IPS-15b (cell line): ENCODE measurements at regions not wholly inside any gene's neighbourhood (a gene's known extent, or its start where the extent isn't known, plus 50 kb on each side); places are given as distances from the start of the nearest gene placed in this dataset.

Source experiments
- H3K27me3 ChIP-seq: one replicate; pipeline ENCODE4 v1.6.1; 2013; ENCODE audit warnings: low read length; ENCODE audit not compliant: control insufficient read depth, insufficient read depth
- H3K36me3 ChIP-seq: one replicate; pipeline ENCODE4 v1.6.1; 2013; ENCODE audit warnings: low read length; ENCODE audit not compliant: control insufficient read depth, insufficient read depth
- H3K4me1 ChIP-seq: one replicate; pipeline ENCODE4 v1.6.1; 2013; ENCODE audit warnings: mild to moderate bottlenecking, low read length; ENCODE audit not compliant: control insufficient read depth, insufficient read depth
- H3K4me3 ChIP-seq: one replicate; pipeline ENCODE4 v1.5.1; 2013; ENCODE audit warnings: low read depth, low read length
- H3K9ac ChIP-seq: one replicate; pipeline ENCODE4 v1.6.1; 2013; ENCODE audit warnings: low read depth, mild to moderate bottlenecking, low read length
- H3K9me3 ChIP-seq: one replicate; pipeline ENCODE4 v1.6.1; 2013; ENCODE audit warnings: mild to moderate bottlenecking, low read length; ENCODE audit not compliant: control insufficient read depth, insufficient read depth

DNA sequence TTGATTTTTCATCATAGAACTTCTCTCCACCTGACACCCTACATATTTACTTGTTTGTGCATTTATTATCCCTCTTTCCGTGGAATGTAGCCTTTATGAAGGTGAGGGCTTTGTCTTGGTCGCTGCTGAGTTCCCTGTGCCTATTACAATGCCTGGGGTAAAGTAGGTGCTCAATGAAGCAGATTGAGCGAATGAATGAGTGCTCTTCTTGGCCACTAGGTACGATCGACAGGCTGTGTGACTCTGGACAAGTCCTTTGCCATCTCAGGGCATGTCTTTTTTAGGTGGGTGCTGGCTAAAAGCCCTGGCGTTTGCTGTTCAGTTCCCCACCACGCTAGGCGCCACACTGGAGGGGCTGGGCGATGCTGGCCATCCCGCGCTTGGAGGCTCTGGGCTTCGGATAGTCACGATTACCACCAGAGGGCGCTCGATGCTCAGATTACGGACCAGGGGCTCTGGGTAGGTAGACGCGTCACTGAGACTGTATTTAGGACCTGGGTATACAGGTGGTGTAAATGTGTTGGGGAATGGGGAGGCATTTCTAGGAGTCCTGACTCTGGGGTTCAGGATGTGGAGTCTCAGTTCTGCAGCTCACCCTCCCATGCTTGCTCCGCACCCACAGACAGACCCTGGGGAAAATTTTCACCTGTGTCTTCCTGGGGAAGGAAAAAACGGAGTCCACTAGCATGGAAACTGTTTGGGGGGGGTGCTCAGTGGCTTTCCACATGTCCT is 71.0 kb upstream of the CSF3R start:
- H3K9ac ChIP-seq: no peak overlapping the region
- no peaks in the 10 kb centered on the region for H3K9me3 ChIP-seq
- H3K4me1 ChIP-seq: no peaks in the 10 kb centered on the region
- peaks cover 20% of the 10 kb centered on the region for H3K27me3 ChIP-seq
- H3K36me3 ChIP-seq: no peaks in the 10 kb centered on the region
- no peak overlapping the region for H3K4me3 ChIP-seq

DNA sequence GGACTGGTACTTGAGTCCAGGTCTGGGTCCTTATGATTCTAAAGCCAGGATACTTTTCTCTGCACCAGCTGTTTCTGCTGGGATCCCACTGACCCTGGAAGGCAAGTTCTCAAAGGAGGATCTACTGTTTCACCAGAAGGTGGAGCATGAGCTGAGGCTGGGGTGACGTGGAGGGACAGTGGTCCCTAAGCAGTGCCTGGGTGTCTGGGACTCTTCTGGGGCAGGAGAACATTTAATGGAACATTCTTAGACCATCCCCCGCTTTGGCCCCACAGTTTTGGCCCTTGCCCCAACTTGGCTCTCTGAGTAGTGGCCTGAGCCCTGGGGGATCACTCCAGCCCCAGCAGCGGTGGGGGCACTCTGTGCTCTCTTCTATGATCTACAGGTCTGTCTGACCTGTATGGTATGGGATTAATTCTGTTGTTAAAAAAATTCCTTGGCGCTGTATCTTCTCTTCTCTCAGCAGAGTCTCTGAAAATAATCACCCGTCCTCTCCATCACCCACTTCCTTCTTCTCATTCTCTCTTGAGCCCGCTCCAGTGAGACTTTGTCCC is 60.3 kb upstream of the CSF3R start:
- Histone ChIP-seq H3K27me3 (no peaks in the 10 kb centered on the region), H3K36me3 (no peaks in the 10 kb centered on the region), H3K4me3 (no peak overlapping the region), H3K4me1 (no peaks in the 10 kb centered on the region), H3K9me3 (no peaks in the 10 kb centered on the region), H3K9ac (no peak overlapping the region)

DNA sequence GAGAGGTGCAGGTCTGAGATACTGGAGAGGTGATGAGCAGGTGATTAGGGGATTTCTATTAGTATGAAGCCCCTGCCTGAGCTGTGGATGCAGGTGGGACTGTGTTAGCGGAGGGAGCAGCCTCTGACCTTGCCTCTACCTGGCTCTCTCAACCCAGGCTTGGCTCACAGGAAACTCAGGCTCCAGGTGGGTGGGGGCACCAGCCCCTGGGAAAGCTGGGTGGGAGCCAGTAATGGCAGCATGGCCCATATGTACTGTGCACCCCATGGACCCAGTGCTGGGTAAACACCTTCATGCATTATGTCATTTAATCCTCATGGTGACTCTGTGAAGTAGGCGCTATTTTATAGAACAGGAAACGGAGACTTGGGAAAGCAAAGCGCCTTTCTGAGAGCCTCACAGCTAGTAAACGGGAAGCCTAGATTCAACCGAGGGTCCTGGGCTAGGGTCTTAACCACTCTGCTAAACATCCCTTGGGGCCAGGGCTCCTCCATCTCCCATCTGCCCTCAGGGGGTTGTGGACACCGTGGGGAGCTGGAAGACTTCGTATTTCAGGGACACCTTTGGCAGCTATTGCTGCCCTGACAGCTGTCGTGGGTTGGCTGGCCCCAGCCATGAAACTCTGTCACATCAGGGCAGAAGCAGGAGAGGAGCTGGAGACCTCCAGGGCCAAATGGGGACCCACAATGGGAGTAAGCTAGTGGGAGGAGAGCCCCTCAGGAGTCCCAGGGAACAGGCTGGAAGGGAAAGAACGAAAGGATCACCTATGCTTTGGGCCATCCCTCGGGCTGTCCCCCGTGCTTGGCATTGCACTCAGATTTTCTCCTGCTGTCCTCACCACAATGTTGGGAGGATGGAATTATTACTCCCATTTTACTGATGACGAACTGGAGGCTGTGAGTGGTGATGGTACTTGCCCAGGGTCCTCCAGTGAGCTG is 59.6 kb upstream of the CSF3R start:
- Histone ChIP-seq H3K36me3 (no peaks in the 10 kb centered on the region), H3K4me3 (no peak overlapping the region), H3K9ac (no peak overlapping the region), H3K4me1 (no peaks in the 10 kb centered on the region), H3K9me3 (no peaks in the 10 kb centered on the region), H3K27me3 (no peaks in the 10 kb centered on the region)

DNA sequence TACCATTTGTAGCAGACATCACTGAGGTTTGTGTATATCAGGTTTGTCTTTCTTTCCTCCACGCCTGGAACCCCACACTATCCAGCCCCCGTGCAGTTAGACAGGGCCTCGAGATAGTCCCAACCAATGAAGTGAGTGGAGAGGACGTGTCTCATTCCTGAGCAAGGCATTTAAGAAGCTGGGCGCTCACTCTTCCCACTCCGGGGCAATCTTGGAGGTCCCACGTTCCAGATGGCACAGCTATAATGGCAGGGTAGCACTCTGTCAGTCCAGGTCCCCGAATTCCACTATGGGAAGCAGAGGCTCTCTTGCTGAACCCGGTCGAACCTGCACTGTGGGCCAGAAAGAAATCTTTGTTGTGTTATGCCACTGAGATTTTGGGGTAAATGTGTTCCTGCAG is 57.3 kb upstream of the CSF3R start:
- no peak overlapping the region for H3K9ac ChIP-seq
- no peaks in the 10 kb centered on the region for H3K9me3 ChIP-seq
- no peaks in the 10 kb centered on the region for H3K4me1 ChIP-seq
- H3K4me3 ChIP-seq: no peak overlapping the region
- H3K27me3 ChIP-seq: no peaks in the 10 kb centered on the region
- H3K36me3 ChIP-seq: no peaks in the 10 kb centered on the region

DNA sequence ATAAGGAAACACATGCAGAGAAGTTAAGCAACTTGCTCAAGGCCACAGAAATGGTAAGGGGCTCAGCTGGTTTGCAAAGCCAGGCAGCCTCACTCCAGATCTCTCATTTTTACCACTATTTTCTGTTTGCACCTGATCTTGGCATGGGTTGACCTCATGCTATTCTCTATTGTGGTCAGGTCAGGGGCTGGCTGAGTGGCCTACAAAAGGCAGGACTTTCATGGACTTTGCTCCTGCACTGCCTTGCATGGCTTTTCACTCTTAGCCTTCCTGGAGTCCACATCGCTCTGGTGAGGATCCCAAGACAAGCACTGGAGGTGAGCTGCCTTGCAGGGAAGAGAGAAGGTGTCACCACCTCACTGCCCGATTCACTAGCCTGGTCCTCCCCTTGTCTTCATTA is 56.8 kb upstream of the CSF3R start:
- no peaks in the 10 kb centered on the region for H3K27me3 ChIP-seq
- no peaks in the 10 kb centered on the region for H3K9me3 ChIP-seq
- H3K4me1 ChIP-seq: no peaks in the 10 kb centered on the region
- no peak overlapping the region for H3K9ac ChIP-seq
- H3K4me3 ChIP-seq: no peak overlapping the region
- H3K36me3 ChIP-seq: no peaks in the 10 kb centered on the region

DNA sequence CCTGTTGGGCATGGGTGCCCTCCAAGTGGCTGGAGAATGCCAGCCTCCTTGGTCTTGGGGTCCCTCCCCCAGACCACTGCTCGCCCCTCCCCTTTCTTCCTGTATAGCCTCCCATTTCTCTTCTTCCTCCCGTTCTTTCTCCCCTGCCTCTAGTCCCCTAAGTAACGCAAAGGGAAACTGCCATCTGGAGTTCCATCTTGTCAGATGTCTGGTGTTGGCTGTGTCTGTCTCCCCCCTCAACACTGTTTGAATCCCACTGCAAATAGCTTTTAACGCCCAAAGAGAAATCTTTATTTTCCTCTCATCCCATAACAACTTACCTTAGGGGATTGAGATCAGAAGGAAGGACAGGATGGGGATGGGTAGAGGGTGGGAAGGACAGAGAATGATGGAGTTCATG is 55.3 kb upstream of the CSF3R start:
- Histone ChIP-seq H3K27me3 (no peaks in the 10 kb centered on the region), H3K4me1 (no peaks in the 10 kb centered on the region), H3K9ac (no peak overlapping the region), H3K36me3 (no peaks in the 10 kb centered on the region), H3K4me3 (no peak overlapping the region), H3K9me3 (no peaks in the 10 kb centered on the region)

DNA sequence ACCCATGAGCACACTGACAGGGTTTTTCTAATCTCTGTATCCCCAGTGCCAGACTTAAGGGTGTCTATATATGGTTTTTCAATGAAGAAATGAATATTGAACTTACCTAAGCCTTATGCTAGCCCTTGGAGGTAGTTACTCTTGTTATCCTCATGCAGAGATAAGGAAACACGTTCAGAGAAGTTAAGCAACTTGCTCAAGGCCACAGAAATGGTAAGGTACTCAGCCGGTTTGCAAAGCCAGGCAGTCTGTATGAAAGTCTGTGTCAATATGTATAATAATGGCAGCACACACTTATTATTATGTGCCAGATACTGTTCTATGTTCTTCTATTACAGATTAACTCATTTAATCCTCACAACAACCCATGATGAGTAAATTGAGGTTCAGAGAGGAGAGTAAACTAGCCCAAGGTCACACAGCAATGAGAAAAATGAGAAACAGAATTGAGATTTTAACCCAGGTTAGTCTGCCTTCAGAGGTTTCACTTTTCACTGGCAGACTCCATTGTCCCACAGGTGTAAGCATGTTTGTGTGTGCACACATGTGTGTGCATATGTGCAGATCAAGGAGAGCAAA is 54.6 kb upstream of the CSF3R start:
- Histone ChIP-seq H3K4me1 (no peaks in the 10 kb centered on the region), H3K9ac (no peak overlapping the region), H3K9me3 (no peaks in the 10 kb centered on the region), H3K27me3 (no peaks in the 10 kb centered on the region), H3K36me3 (no peaks in the 10 kb centered on the region), H3K4me3 (no peak overlapping the region)

DNA sequence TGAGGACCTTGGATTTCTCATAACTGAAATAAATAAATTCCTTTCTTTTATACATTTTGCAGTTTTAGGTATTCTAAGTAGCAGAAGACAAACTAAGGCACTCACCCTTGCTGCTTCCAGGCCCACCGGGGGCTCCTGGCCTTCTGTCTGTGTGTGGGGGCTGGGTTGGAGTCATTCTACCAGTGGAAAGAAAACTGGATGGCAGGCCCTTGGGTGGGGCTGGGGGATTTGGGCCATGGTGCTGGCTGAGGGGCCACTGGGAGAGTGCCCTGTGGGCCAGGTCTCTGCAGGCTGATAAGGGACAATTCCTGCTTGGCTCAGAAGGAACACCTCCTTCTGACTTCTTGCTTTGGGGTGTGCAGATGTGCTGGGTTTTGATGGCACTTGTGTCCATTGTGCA is 54.0 kb upstream of the CSF3R start:
- no peaks in the 10 kb centered on the region for H3K4me1 ChIP-seq
- H3K36me3 ChIP-seq: no peaks in the 10 kb centered on the region
- H3K27me3 ChIP-seq: no peaks in the 10 kb centered on the region
- no peak overlapping the region for H3K4me3 ChIP-seq
- no peak overlapping the region for H3K9ac ChIP-seq
- no peaks in the 10 kb centered on the region for H3K9me3 ChIP-seq

DNA sequence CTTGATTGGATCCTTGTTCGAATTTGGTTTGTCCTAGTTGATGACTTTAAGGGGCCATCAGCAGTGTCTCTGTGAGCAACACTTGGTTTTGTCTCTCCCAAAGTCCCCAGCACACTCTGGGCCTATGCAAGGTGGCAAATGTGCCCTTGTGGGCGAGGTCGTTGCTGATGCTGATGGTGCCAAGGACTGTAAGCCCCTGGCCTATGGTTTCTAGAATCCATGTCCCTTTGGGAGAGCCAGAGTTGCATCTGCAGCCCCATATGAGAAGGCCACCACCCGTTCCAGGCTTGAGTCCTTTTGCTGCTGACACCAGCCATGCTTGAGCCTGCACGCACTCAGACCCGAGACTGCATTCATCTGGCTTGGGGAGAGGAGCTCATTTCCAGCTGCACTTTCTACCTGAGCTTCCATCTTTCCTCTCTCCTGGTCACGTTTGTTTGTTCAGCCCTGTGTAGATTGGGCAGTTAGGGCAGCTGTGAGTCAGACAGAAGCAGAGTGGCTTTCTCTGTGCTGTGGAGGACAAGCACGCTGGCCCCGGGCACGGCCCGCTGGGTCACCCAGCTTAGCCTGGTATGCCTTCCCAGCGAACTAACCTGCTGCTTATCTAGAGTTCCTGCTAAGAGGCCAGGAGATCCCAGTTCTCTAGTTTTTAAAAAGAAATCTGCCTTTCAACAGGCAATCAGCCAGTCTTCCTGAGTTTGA is 52.1 kb upstream of the CSF3R start:
- Histone ChIP-seq H3K36me3 (no peaks in the 10 kb centered on the region), H3K9me3 (no peaks in the 10 kb centered on the region), H3K27me3 (no peaks in the 10 kb centered on the region), H3K9ac (no peak overlapping the region), H3K4me1 (no peaks in the 10 kb centered on the region), H3K4me3 (no peak overlapping the region)

DNA sequence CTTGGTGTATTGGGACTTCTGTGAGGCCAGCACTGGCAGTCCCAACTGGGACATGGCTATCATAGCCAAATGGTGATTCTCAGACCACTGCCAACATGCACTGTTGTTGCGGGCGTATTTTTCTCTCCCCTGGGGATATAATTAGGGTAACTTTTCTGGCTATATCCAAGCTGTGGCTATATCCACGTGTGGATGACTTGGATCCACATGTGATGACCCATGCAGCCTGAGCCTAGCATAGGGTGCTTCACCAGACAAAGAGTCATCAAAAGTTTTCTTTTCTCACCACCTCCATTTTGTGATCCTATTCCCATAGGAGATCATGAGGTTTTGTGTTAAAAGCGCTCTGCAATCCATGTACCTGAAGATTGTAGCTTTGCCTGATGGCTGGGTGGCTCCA is 51.2 kb upstream of the CSF3R start:
- Histone ChIP-seq H3K36me3 (no peaks in the 10 kb centered on the region), H3K4me3 (no peak overlapping the region), H3K9ac (no peak overlapping the region), H3K9me3 (no peaks in the 10 kb centered on the region), H3K27me3 (no peaks in the 10 kb centered on the region), H3K4me1 (no peaks in the 10 kb centered on the region)

DNA sequence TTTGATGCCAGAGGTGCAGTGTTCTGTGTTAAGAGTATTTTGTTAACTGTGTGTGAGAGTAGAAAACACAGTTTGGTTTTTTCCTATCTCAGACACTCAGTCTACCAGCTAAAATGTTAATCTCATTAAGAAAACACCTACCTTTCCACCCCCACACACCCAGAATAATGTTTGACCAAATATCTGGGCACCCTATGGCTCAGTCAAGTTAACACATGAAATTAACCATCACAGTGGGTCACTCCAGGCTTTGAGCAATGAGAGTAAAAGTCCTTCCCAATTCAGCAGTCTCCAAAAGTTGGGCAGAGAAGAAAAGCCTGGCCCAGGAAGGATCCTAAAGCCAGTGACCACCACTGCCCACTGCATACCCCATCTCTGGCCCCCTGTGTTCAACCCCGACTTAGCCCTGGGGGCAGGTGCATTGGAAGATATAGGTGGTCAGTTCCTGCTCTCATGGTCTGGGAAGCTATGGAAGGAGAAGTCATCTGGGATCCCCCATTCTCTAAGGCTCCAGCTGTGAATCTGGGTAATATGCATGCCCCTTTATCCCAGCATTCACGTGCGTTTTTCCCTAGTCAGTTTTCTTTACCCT is 50.2 kb upstream of the CSF3R start:
- Histone ChIP-seq H3K4me3 (no peak overlapping the region), H3K9me3 (no peaks in the 10 kb centered on the region), H3K4me1 (no peaks in the 10 kb centered on the region), H3K27me3 (no peaks in the 10 kb centered on the region), H3K9ac (no peak overlapping the region), H3K36me3 (no peaks in the 10 kb centered on the region)
